CD4-positive, alpha-beta T cell treated with Interleukin-6 at 100 ng/mL for 8 hours (primary cell): ENCODE measurements at regions not wholly inside any gene's neighbourhood (a gene's known extent, or its start where the extent isn't known, plus 50 kb on each side); places are given as distances from the start of the nearest gene placed in this dataset.
"Not testable (repeated sequence)": the region's sequence is repeated elsewhere in the genome, so short reads cannot be mapped to it uniquely, and the experiment has no call there.

Experiments used
- DNase-seq: peaks from one replicate; pipeline ENCODE4 v3.0.0-alpha.2; 2020; ENCODE audit warnings: mixed read lengths, low spot score

- DNase-seq: not testable (repeated sequence)
Measured at GRCh38 chr10:46802010-46802409, 109.2 kb upstream of the PTPN20 start.

- DNase-seq: not testable (repeated sequence)
Measured at GRCh38 chr10:46803082-46803481, 108.1 kb upstream of the PTPN20 start.

DNA sequence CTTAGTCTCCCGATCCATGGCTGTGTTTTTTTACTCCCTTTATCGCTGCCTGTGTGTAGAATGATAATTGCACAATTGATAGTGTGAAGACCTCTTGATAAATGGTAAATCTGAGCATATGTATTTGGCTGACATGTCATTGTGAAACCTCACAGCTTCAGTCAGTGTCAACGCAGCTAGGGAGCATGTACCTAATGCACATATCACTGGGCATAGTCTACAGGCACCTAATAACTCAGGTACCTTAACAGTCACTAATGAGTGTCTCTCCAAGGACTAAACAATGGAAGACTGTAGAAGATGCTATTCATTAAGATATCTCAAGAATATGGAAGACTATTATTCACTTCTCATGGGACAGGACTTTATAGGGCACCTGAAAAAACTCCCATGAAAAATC is 101.0 kb upstream of the PTPN20 start:
- not testable (repeated sequence) for DNase-seq

GRCh38 chr10:46816126-46816525 is 95.1 kb upstream of the PTPN20 start:
- not testable (repeated sequence) for DNase-seq

DNA sequence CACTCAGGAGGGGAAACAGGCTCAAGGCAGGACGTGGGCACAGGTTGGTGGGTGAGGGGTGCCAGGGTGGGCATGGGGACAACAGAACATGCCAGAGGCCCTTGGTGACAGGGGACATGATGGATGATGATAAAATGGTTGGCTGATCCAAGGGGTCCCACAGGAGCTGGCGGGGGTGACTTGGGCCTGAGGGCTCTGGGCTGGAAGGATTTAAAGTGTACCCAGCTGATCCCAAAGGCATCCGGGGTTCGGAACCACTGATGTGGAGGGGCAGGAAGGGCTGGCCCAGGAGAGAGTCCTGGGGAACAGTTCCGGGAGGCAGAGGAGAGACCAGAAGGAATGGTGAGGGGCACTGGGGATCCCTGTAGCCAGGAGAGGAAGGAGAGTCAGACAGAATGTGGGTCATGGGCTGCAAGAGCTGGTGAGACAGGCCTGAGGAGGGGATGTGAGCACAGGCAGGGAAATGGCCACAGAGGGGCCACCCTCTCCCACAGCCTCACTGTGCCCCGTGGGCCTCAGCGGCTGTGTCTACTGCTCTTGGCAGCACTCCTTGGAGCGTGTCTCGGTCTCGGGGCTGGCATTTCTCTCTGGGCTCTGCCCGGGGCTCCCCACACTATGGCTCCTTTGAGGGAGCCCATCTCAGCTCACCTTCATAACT is 70.7 kb upstream of the PTPN20 start:
- DNase-seq: peak; percentile 0

DNA sequence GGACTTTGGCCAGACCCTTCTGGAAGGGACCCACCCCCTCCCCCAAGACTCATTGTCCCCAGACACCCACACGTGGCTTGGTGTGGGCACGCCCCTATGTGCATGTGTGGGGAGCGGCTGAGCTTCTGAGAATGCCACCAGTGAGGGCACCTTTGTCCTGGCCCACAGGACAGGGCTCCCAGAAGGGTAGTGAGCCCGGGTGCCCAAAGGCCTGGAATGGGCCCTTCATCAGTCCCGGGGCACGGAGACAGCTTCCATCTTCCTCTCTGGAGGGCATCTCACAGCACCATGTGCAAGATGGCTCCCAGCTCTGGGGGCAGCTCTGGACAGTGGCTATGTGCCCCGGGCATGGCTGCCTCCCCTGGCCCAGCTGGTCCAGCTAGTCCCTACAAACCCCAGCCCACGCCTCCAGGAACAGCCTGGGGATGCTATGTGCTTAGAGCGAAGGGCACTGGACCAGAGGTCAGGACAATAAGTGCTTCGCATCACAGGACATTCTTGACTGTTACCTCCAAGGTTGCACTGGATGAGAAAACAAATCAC is 70.1 kb upstream of the PTPN20 start:
- not testable (repeated sequence) for DNase-seq

DNA sequence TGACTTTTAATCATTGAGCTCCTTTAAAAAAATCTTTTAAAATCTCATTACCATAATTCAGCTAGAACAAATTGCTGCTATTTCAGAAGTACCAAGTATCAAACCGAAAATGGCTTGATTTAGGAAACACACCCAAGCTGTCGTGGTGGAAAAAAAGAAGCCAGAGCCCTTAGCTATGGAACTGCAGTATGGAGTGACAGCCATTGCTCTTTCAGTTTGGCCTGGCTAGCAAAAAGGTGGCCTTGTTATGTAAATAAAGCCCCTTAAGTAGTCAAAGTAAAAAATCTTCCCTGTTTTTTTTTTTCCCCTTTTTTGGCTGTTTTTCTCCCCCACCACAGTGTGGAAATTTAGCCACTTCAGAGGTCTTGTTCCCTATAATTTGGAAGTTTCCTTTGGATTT is 66.0 kb upstream of the PTPN20 start:
- not testable (repeated sequence) for DNase-seq

DNA sequence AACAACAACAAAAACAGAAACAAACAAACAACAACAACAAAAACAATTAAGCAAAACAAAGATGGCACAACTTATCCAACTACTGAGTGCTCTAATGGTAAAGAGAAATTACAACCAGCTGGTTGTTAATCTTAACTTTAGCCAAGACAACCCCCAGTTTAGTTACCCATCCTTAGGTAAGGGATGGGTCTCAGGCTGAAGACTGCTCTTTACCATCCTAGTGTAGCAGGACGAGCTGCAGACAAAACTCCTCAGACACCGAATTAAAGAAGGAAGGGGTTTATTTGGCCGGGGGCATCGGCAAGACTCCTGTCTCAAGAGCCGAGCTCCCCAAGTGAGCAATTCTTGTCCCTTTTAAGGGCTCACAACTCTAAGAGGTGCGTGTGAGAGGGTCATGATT is 65.6 kb upstream of the PTPN20 start:
- not testable (repeated sequence) for DNase-seq

DNA sequence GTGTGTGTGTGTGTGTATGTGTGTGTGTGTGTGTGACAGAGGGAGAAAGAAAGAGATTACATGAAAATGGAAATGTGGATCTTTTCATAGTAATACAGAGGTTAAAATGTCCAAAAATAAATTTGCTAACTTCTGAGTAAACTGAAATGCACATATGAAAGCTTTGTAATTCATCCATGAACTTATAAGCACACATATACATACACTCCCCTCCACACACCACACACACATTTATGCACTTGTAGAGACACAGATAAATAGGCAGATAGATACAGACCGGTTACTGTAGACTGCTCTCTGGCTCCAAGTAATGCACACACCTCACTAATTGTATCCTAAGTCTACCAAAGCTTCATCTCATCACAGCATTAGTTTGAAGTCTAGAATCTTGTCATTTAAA is 50.5 kb upstream of the PTPN20 start:
- DNase-seq: not testable (repeated sequence)
